ENCODE measurements at regions not wholly inside any gene's neighbourhood (a gene's known extent, or its start where the extent isn't known, plus 50 kb on each side); places are given as distances from the start of the nearest gene placed in this dataset.

DNA sequence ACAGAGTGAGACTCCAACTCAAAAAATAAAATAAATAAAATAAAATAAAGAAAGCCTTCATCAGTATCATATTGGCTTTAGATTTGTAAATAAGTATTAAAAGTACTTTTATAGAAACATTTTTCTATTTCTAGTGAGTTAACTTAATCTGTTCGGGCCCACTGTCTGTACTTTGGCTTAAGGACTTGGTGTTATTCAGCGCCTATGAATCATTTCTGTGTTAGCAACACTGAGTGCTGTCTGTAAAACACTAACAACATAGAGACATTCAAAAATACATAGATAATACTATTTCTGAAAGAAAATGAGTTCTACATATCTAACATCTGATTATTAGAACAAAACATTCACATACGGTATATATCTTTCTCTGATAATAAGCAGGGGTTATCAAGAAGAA is 221.5 kb upstream of the CDH19 start:
- ATAC-seq (ENCODE audit: low FRiP score) (no peak), DNase-seq (ENCODE audit: low spot score) (no peak)
- TF ChIP-seq, protein P1, sequence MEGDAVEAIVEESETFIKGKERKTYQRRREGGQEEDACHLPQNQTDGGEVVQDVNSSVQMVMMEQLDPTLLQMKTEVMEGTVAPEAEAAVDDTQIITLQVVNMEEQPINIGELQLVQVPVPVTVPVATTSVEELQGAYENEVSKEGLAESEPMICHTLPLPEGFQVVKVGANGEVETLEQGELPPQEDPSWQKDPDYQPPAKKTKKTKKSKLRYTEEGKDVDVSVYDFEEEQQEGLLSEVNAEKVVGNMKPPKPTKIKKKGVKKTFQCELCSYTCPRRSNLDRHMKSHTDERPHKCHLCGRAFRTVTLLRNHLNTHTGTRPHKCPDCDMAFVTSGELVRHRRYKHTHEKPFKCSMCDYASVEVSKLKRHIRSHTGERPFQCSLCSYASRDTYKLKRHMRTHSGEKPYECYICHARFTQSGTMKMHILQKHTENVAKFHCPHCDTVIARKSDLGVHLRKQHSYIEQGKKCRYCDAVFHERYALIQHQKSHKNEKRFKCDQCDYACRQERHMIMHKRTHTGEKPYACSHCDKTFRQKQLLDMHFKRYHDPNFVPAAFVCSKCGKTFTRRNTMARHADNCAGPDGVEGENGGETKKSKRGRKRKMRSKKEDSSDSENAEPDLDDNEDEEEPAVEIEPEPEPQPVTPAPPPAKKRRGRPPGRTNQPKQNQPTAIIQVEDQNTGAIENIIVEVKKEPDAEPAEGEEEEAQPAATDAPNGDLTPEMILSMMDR (IDR thresholded peaks at IDR 0.05), result no peak

DNA sequence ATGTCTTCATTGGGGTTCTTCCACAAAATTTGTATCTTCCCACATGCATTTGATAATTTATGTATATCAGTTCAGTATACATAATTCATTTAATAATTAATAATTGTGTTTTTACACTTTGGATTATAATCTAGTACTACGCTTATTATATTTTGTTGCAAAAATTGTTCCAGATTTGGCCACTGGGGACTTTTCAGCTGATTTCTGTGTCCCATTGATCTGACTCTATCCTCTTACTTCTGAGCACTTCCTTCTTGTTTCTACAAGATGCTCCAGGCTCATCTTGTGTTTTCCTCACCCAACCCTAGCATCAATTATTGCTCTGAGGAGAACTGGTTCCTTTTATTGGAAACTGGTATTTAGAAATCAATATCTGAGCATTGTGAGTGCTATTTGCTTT is 215.3 kb upstream of the CDH19 start:
- ATAC-seq (ENCODE audit: low FRiP score), result no peak
- DNase-seq (ENCODE audit: low spot score), result no peak
- TF ChIP-seq, protein P1 (IDR thresholded peaks at IDR 0.05), result no peak

DNA sequence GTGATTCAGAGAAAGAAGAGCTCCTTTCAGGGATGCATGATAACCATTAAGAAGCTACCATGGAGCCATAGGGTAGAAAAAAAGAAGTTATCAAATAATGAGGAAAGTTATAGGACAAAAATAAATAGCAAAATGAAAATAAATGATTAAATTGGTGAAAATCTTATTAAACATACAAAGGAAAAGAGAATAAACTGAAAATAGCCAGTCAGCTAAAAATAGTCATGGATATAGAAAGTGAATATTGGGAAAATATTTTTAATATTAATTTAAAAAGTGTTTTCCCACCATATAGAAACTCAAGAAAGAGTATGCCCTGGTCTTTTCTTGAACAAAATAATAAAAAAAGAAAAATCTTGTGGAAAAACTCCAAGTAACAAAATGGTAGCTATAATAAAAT is 209.2 kb upstream of the CDH19 start:
- ATAC-seq (ENCODE audit: low FRiP score) (no peak), DNase-seq (ENCODE audit: low spot score) (no peak)
- TF ChIP-seq, protein P1 (IDR thresholded peaks at IDR 0.05), result no peak

DNA sequence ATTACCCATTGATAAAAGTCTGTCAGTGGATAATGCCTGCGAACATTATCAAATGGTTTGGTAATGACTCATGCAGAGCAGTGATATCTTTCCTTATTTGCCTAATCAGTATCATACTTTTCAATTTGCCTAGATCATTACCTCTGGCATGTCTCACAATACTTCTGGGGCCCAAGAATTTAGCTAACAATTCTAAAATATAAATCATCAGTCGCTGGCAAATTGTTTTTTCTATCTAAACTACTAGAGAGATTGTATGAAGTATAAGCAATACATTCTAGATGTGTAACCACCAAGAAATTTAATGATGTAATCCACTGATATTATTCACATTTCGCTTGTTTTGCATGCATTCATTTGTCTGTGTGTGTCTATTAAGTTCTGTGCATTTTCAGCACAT is 191.2 kb upstream of the CDH19 start:
- DNase-seq (ENCODE audit: low spot score) (no peak), ATAC-seq (ENCODE audit: low FRiP score) (no peak)
- TF ChIP-seq, protein P1 (IDR thresholded peaks at IDR 0.05), result no peak

DNA sequence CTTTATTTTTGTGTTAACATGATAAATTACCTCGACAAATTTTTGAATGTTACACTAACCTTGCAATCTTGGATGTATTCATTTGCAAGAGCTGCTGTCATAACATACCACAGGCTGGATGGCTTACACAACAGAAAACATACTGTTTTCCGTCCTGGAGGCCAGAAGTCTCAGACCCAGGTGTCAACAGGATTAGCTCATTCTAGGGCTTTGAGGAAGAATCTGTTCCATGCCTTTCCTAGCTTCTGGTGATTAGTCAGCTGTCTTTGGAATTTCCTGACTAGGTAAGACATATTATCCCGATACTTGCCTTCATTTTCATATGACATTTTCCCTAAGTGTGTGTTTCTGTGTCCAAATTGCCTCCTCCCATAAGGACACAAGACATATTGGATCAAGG is 188.6 kb upstream of the CDH19 start:
- TF ChIP-seq, protein P1 (IDR thresholded peaks at IDR 0.05), result no peak
- ATAC-seq (ENCODE audit: low FRiP score), result no peak

DNA sequence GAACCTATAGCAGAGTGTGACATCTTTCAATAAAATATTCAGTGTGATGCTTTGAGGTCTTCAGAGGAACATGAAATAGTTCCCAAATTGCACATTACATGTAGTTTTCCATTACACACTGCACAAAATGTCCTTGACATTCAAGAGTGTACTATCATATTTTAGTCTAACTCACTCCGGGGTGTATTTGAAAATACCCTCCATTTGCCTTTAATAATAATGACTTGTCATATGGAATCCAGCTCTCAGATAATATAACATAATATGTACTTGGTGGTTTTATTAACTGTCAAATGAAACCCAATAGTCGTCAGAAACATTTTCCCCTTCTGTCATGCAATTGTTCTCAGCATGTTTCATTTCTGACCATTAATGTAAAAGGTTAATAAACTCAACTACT is 176.7 kb upstream of the CDH19 start:
- TF ChIP-seq, protein P1 (IDR thresholded peaks at IDR 0.05), result no peak
- ATAC-seq (ENCODE audit: low FRiP score) (no peak), DNase-seq (ENCODE audit: low spot score) (no peak)

More for the DNA sequence above, 188.6 kb upstream of the CDH19 start:
- no peak for DNase-seq (ENCODE audit: low spot score)

DNA sequence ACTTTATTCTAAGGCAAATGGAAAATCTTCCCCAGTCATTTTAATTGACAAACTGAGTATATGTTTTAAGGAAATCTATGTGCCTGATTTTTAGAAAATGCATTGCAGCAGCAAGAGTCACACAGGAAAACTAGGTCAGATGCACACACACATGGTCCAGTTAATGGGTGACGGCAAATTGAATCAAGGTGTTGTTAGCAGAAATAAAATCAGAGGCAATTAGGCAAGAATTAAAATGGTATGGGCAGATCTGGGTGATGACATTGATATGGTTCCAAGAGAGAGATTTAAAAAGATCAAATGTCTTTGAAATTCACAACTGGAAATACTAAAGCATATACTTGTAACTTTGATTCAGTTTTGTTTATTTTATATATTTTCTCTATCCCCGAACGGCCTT is 174.2 kb upstream of the CDH19 start:
- ATAC-seq (ENCODE audit: low FRiP score), result no peak
- DNase-seq (ENCODE audit: low spot score), result no peak
- TF ChIP-seq, protein P1 (IDR thresholded peaks at IDR 0.05), result no peak
